Right lobe of liver (tissue), 4 donors: ENCODE measurements at regions not wholly inside any gene's neighbourhood (a gene's known extent, or its start where the extent isn't known, plus 50 kb on each side); places are given as distances from the start of the nearest gene placed in this dataset.

Experiments used
- CTCF ChIP-seq, 4 donors: fragments of 200-600 bp in 3 of 4; fragments of 450-650 bp in 1 of 4; IDR thresholded peaks; one replicate each; pipeline versions ENCODE4 v1.5.1 to v1.8.0; 2016 to 2022; ENCODE audit warnings: antibody characterized with exemption in 4 of 4, mild to moderate bottlenecking in 2 of 4
- POLR2A ChIP-seq: fragments of 450-650 bp; IDR thresholded peaks from one replicate; pipeline ENCODE4 v1.6.1; 2017; ENCODE audit warnings: antibody characterized with exemption, mild to moderate bottlenecking
- donor health status: DM: no; HTN: no; CAD: no.
- donor health status: DM: no; HTN: no; CAD: no.
- donor health status: DM: no; HTN: yes; CAD: no.

GRCh38 chr1:173344034-173344743 lies 132.9 kb upstream of the PRDX6 start:
- no peak for TF ChIP-seq CTCF (IDR thresholded peaks at IDR 0.05)
- no peak for TF ChIP-seq POLR2A
